H4 (cell line): ENCODE measurements at regions not wholly inside any gene's neighbourhood (a gene's known extent, or its start where the extent isn't known, plus 50 kb on each side); places are given as distances from the start of the nearest gene placed in this dataset.

Experiments
- DNase-seq: peaks from one replicate; pipeline ENCODE4 v3.0.0-alpha.2; 2015; ENCODE audit warnings: low spot score

GRCh38 chr5:40414922-40415321 lies 264.8 kb upstream of the PTGER4 start:
- no peak for DNase-seq

GRCh38 chr5:40413743-40414142 lies 266.0 kb upstream of the PTGER4 start:
- DNase-seq = no peak

- DNase-seq = no peak
Measured at GRCh38 chr5:40412771-40413170, 266.9 kb upstream of the PTGER4 start.

GRCh38 chr5:40410964-40411635 lies 268.6 kb upstream of the PTGER4 start:
- DNase-seq = peak; percentile 82

- DNase-seq = peak; percentile 65
Measured at GRCh38 chr5:40410231-40410861, 269.4 kb upstream of the PTGER4 start.

DNA sequence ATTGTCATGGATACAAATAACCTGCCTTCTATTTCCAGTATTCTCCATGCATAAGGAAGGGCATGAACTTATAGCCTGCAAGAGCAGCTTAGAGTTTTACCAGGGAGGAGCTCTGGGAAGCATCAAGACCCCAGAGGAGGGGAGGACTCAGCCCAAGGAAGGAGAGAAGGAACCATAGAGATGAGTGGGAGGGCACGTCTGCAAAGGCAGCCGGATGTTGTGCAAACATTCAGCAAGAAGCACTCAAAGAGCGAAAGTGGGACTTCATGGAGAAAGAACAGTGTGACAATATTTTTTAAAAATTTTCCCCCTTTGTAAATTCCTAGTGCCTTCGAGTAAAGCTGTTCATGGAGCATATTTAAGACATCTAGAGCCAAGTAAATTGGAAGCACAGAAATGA lies 270.1 kb upstream of the PTGER4 start:
- no peak for DNase-seq

GRCh38 chr5:40406741-40407211 lies 272.9 kb upstream of the PTGER4 start:
- DNase-seq = no peak

GRCh38 chr5:40405996-40406740 lies 273.5 kb upstream of the PTGER4 start:
- no peak for DNase-seq

DNA sequence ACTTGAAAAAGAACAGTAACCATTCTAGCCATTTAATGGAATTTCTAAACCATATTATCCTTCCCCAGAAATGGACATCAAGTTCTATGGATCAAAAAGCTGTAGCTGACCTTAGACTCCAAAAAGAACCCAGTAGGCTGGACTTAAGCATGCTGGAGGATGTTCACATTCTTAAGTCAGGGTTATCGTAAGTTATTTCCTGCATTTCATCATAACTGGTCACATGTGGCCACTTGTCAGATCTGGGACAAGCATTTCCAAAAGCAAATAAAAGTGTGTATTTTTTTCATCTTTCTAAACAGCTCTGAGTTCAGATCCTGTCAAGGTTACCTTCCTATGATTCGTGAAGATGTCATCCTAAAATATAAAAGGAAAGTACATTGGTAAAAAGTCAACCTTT lies 274.5 kb upstream of the PTGER4 start:
- no peak for DNase-seq

- no peak for DNase-seq
Measured at GRCh38 chr5:40404613-40405012, 275.1 kb upstream of the PTGER4 start.

GRCh38 chr5:40402007-40402364 lies 277.7 kb upstream of the PTGER4 start:
- DNase-seq = no peak

DNA sequence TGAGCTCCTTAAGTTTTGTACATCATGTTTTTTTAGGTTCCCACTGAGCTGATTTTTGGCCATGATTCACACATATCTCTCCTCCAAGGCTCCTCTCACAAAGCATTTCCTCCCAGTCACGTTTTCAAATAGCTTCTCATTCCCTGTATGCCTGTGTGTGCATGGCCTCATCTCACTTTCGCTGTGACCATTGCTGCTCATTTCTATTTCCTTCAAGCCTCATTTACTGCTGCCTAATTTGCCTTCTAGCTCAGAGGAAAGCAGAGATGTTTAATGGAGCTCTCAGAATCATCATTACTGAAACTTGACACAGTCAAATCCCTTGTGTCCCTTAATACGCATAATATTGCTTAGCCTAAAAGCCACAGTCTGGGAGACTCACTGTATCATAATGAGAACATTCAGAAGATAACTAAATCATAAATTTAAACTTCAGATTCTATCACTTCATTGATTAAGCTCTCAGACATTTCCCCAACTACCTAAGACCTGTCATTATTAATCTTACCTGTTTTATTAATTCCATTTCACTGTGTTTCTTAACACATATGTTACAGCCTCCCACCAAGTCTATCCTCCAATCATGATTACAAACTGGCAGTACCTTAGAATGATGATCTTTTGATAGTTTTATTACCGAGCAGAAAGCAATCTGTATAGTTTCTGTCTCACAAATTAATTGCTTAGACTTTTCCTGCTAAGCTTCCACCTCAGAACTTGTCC lies 278.3 kb upstream of the PTGER4 start:
- DNase-seq = no peak

DNA sequence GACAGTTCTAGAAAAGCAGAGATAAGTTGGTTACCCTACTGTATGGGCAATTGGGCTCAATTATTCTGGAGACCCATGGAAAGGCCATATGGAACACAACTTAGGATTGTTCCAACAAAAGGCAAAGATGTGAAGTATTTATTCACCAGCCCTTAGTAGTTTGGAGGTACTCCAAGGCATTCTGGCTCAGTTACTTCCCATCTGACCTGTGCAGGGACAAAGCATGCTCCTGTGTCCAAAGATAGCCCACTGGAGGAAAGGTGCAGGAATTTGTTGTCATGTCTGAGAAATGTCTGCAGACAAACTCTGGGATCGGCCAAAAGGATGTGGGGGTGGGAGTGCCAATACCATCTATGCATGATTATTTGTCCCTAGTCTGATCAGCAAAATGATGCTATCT lies 279.5 kb upstream of the PTGER4 start:
- no peak for DNase-seq

DNA sequence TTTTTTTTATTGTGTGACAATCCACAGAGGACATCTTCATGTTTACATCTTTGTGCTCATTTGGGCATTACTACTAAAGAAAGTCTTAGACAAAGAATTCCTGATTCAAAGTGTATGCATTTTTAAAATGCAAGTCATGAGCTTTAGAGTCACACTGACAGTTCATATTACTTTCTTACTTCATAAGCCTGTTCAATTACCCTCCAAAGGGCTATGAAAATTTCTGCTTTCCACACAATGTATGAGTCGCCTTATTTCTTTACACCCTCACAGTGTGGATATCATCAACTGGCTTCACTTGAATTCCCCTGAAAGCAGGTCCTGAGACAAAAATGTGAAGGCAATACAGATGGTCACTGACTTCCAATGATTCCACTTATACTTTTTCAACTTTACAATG lies 280.4 kb upstream of the PTGER4 start:
- no peak for DNase-seq

DNA sequence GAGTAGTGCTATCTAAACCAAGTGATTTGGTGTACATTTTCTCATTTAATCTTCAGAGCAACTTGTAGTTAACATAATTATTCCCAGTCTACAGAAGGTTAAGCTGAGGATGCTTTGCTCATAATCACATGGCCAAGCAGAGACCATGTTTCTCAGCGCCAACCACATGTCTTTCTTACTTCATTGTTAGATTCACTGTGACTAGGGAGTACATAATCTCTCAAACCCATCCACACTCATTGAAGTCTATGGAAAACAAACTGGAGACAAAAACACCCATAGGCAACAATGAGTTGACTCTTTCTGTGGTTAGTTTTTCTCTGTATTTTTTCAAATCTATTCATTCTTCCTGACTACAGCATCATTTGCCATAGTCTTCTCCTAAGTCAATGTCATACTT lies 281.7 kb upstream of the PTGER4 start:
- no peak for DNase-seq

DNA sequence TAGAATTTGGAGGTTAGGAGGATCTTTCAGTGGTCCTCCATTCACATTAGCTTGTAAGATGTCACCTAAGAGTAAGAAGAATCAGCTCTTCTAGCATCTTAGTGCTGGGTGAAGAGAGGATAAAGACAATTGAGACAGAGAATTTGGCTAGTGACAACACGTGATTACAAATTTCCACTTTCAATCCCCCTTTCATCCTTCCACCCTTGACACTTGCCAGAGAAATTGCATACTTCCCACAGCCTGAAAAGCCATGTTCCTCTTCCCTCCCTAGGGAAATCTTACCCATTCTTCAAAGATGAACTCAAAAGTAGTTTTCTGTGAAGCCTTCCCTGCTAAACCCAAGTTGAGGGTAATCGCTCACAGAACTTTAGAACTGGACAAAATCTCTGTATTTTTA lies 282.6 kb upstream of the PTGER4 start:
- DNase-seq = no peak

DNA sequence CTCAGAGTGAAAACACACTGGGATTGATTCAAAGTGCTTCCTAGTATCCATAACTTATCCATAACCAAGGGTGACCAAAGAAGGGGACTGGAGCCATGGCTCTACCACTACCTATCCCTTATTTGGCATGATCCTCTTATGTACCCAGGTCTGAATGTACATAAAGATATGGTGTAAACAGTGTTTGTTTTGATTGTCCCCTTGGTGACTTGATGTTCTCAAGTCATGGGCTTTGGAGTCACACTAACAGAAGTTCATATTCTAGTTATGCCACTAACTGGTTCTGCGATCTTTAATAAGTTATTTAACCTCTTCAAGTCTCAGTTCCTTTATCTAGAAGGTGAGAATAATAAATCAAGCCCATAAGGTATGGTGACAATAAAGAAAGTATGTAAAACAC lies 283.4 kb upstream of the PTGER4 start:
- DNase-seq = no peak

GRCh38 chr5:40395251-40395650 lies 284.5 kb upstream of the PTGER4 start:
- DNase-seq = no peak

- no peak for DNase-seq
Measured at GRCh38 chr5:40394698-40395097, 285.0 kb upstream of the PTGER4 start.

GRCh38 chr5:40391642-40392041 lies 288.1 kb upstream of the PTGER4 start:
- no peak for DNase-seq

- DNase-seq = no peak
Measured at GRCh38 chr5:40390281-40391149, 289.2 kb upstream of the PTGER4 start.
